ENCODE measurements at regions not wholly inside any gene's neighbourhood (a gene's known extent, or its start where the extent isn't known, plus 50 kb on each side); places are given as distances from the start of the nearest gene placed in this dataset.

DNA sequence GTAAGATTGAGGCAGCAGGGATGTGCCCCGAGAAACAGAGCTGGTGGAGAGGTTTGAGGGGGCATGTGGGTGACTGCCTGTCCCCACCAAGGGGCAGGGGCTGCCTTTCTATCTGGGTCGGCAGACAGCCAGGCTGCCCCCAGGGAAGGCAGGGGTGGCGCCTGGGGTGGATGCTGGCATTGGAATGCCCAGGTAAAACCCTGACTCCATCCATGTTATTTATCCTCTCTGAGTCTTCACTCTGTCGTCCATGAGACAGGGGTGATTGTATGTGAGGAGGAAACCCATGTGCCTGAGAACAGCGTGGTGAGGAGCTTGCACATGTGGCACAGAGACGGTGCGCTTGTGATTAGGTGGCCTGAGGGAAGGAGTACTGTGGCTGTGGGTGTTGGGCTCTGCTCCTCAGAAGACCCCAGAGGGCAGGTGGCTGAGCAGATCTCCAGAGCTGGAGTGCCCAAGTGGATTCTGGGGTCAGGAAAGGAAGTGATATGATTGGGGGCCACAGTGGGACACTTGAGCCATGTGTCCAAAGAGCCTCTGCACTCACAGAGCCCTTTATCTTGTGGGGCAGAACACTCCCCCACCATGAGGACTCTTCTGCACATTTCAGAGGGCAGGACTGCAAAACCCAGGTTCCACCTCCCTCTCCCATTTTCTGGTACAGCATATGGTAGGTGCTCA is 100.4 kb upstream of the RET start:
- Histone ChIP-seq H3K27me3 (ENCODE audit: low read depth) (0 out of 2 replicates have a peak, but pooled peaks cover 2% of the 10 kb centered on the region), H3K36me3 (replicated peaks) (no peaks in the 10 kb centered on the region), H3K4me3 (no peak overlapping the region), H3K9me3 (no peaks in the 10 kb centered on the region), H3K4me1 (no peaks in the 10 kb centered on the region)
- in situ Hi-C loops (cut with MboI; ENCODE audit: low sequenced_read_pairs), result no loop called here
- DNase-seq (ENCODE audit: low spot score in 2 of 2), result no peak

DNA sequence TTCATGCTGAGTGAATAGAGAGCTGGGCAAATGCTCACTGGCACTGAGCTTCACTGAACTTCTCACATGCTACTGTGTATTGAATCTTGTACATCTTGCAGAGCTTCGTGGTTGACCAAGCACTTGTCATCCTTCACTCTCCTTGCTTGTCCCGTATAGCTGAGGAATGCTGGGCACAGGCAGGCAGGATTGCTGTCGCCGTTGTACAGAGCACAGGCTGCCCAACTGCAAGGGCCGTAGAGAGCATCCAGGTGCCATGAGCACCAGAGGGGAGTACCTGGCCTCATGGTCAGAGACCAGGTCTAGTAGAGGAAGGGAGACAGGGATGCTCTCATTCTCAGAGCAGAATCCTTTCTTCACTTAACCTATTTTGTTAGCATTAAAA is 99.8 kb upstream of the RET start:
- no peak overlapping the region for H3K4me3 ChIP-seq
- H3K4me1 ChIP-seq, result no peaks in the 10 kb centered on the region
- 0 out of 2 replicates have a peak, but pooled peaks cover 2% of the 10 kb centered on the region for H3K27me3 ChIP-seq (ENCODE audit: low read depth)
- no peak for DNase-seq (ENCODE audit: low spot score in 2 of 2)
- H3K9me3 ChIP-seq, result no peaks in the 10 kb centered on the region
- H3K36me3 ChIP-seq (replicated peaks), result no peaks in the 10 kb centered on the region
- in situ Hi-C loops (cut with MboI; ENCODE audit: low sequenced_read_pairs), result no loop called here

- H3K27me3 ChIP-seq (ENCODE audit: low read depth), result 0 out of 2 replicates have a peak, but pooled peaks cover 2% of the 10 kb centered on the region
- in situ Hi-C loops (cut with MboI; ENCODE audit: low sequenced_read_pairs), result no loop called here
- H3K4me3 ChIP-seq, result no peak overlapping the region
- peak in 1 of 2 experiments; percentile 4 for DNase-seq (ENCODE audit: low spot score in 2 of 2)
- no peaks in the 10 kb centered on the region for H3K9me3 ChIP-seq
- H3K36me3 ChIP-seq (replicated peaks), result no peaks in the 10 kb centered on the region
- no peaks in the 10 kb centered on the region for H3K4me1 ChIP-seq
Observed at GRCh38 chr10:42979181-42979580, 97.7 kb upstream of the RET start.

- Histone ChIP-seq H3K27me3 (ENCODE audit: low read depth) (0 out of 2 replicates have a peak, but pooled peaks cover 2% of the 10 kb centered on the region), H3K4me3 (no peak overlapping the region), H3K9me3 (no peaks in the 10 kb centered on the region), H3K4me1 (no peaks in the 10 kb centered on the region), H3K36me3 (replicated peaks) (no peaks in the 10 kb centered on the region)
- in situ Hi-C loops (cut with MboI; ENCODE audit: low sequenced_read_pairs), result no loop called here
- DNase-seq (ENCODE audit: low spot score in 2 of 2), result peak in 1 of 2 experiments; percentile 5
Observed at GRCh38 chr10:42979721-42980467, 97.0 kb upstream of the RET start.

- no peaks in the 10 kb centered on the region for H3K36me3 ChIP-seq (replicated peaks)
- in situ Hi-C loops (cut with MboI; ENCODE audit: low sequenced_read_pairs), result no loop called here
- peak in 1 of 2 experiments; percentile 3 for DNase-seq (ENCODE audit: low spot score in 2 of 2)
Observed at GRCh38 chr10:42980553-42981357, 96.1 kb upstream of the RET start.

DNA sequence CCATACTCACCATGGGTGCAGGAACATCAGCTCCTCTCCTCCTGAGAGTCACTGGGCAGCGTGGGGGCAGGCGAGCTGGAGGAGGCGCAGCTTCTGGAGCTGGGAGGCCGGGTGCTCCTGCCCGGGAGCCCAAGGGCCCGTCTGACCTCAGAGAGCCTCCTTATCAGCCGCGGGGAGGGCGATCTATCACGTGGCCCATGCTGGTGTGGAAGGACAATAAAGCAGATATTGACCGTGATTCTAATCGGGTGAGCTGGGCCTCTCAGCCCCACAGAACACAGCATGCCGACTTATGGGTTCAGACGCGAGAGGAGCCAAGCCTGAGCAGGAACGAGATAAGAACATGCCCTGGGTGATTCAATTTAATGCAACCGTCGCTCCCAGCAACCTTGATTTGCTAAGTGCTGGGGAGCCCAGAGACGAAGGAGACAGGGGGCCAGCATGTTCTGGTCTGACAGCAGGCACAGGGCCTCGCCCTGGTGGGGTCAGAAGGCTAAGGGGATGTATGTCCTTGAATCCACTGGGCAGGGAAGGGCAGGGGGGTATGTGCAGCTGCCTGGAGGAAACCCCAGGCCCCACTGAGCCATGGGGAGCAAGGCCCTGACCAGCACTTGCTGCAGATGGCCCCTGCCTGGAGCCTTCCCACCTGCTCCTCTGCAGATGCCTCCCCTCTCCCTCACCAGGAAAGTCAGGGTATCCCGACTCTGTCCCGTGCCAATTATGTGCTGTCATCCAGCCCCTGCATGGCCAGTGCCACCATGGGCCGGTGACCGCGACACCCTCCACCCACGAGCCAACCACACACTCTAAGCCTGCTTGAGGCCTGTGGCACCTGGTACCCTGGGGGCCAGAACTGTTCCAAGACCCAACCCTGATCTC is 95.3 kb upstream of the RET start:
- Histone ChIP-seq H3K27me3 (ENCODE audit: low read depth) (0 out of 2 replicates have a peak, but pooled peaks cover 2% of the 10 kb centered on the region), H3K36me3 (replicated peaks) (no peaks in the 10 kb centered on the region), H3K4me1 (no peaks in the 10 kb centered on the region), H3K9me3 (no peaks in the 10 kb centered on the region), H3K4me3 (no peak overlapping the region)
- DNase-seq (ENCODE audit: low spot score in 2 of 2), result peak in 1 of 2 experiments; percentile 2
- in situ Hi-C loops (cut with MboI; ENCODE audit: low sequenced_read_pairs), result no loop called here

More at GRCh38 chr10:42980553-42981357, 96.1 kb upstream of the RET start:
- Histone ChIP-seq H3K4me1 (no peaks in the 10 kb centered on the region), H3K4me3 (no peak overlapping the region), H3K27me3 (ENCODE audit: low read depth) (0 out of 2 replicates have a peak, but pooled peaks cover 2% of the 10 kb centered on the region), H3K9me3 (no peaks in the 10 kb centered on the region)

DNA sequence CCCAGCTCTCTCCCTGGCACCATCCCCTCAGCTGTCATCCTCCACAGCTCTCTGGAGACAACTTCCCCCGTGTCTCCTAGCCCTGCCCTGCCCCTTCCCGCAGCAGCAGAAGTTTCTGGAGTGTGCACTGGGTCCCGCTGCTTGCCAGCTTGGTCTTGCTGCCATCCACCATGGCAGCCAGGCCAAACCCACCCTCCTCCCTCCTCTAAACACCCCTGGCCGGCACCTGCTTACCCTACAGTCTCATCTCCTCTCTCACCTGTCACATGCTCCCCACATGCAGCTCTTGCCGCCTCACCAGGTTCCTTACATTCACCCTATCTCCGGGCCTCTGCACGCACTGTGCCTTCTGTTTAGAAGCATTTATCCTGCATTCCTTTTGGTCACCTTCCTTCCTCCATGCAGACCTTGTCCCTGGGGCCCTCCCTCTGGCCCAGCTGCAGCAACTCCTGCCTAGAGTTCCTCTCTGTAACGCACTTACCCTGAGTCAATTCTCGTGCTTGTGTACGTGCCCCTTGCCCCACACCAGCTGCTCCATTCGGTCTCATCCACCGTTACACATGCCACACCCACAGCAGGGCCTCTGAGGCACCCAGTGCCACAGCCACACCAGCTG is 93.9 kb upstream of the RET start:
- no peak for DNase-seq (ENCODE audit: low spot score in 2 of 2)
- in situ Hi-C loops (cut with MboI; ENCODE audit: low sequenced_read_pairs), result no loop called here
- Histone ChIP-seq H3K27me3 (ENCODE audit: low read depth) (0 out of 2 replicates have a peak, but pooled peaks cover 2% of the 10 kb centered on the region), H3K4me1 (no peaks in the 10 kb centered on the region), H3K9me3 (no peaks in the 10 kb centered on the region), H3K4me3 (no peak overlapping the region), H3K36me3 (replicated peaks) (no peaks in the 10 kb centered on the region)

- no peaks in the 10 kb centered on the region for H3K9me3 ChIP-seq
- H3K4me1 ChIP-seq, result no peaks in the 10 kb centered on the region
- DNase-seq (ENCODE audit: low spot score in 2 of 2), result peak in 1 of 2 experiments; percentile 4
- H3K36me3 ChIP-seq (replicated peaks), result no peaks in the 10 kb centered on the region
- 0 out of 2 replicates have a peak, but pooled peaks cover 2% of the 10 kb centered on the region for H3K27me3 ChIP-seq (ENCODE audit: low read depth)
- H3K4me3 ChIP-seq, result no peak overlapping the region
- in situ Hi-C loops (cut with MboI; ENCODE audit: low sequenced_read_pairs), result no loop called here
Observed at GRCh38 chr10:42983591-42983990, 93.3 kb upstream of the RET start.

GRCh38 chr10:42984035-42984610 is 92.7 kb upstream of the RET start:
- Histone ChIP-seq H3K9me3 (no peaks in the 10 kb centered on the region), H3K27me3 (ENCODE audit: low read depth) (no peaks in the 10 kb centered on the region), H3K4me3 (no peak overlapping the region), H3K4me1 (no peaks in the 10 kb centered on the region), H3K36me3 (replicated peaks) (no peaks in the 10 kb centered on the region)
- in situ Hi-C loops (cut with MboI; ENCODE audit: low sequenced_read_pairs), result no loop called here
- no peak for DNase-seq (ENCODE audit: low spot score in 2 of 2)

- no peaks in the 10 kb centered on the region for H3K36me3 ChIP-seq (replicated peaks)
- no peaks in the 10 kb centered on the region for H3K27me3 ChIP-seq (ENCODE audit: low read depth)
- peak in 1 of 2 experiments; percentile 2 for DNase-seq (ENCODE audit: low spot score in 2 of 2)
- H3K4me3 ChIP-seq, result no peak overlapping the region
- in situ Hi-C loops (cut with MboI; ENCODE audit: low sequenced_read_pairs), result no loop called here
- no peaks in the 10 kb centered on the region for H3K9me3 ChIP-seq
- H3K4me1 ChIP-seq, result no peaks in the 10 kb centered on the region
Observed at GRCh38 chr10:42984761-42985325, 92.0 kb upstream of the RET start.

GRCh38 chr10:42985436-42986316 is 91.2 kb upstream of the RET start:
- H3K27me3 ChIP-seq (ENCODE audit: low read depth), result no peaks in the 10 kb centered on the region
- in situ Hi-C loops (cut with MboI; ENCODE audit: low sequenced_read_pairs), result no loop called here
- H3K36me3 ChIP-seq (replicated peaks), result no peaks in the 10 kb centered on the region
- DNase-seq (ENCODE audit: low spot score in 2 of 2), result peak in 1 of 2 experiments; percentile 4
- H3K4me3 ChIP-seq, result no peak overlapping the region
- no peaks in the 10 kb centered on the region for H3K4me1 ChIP-seq
- no peaks in the 10 kb centered on the region for H3K9me3 ChIP-seq

Measured in HAP-1 (cell line).